ENCODE measurements at regions not wholly inside any gene's neighbourhood (a gene's known extent, or its start where the extent isn't known, plus 50 kb on each side); places are given as distances from the start of the nearest gene placed in this dataset.

DNA sequence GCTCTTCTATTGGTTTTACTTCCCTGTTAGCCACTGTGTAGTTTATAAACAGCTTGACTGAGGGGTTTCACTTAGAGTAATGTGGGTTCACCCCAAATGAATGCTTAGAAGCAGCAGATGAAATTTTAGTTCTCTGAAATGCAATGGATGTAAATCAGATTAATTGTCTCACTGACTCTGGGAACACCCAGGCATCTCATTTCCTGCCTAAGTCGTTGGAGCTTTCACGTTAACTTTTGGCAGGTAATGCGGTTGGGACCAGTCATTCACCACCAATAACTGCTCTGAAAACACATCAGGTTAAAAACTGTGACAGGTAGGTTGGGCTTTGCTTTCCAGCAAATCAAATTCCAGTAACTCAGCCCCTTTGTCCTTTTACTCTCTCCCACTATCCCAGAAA lies 775.4 kb downstream of the NTRK3 start (continued):
- TF ChIP-seq, protein P1, sequence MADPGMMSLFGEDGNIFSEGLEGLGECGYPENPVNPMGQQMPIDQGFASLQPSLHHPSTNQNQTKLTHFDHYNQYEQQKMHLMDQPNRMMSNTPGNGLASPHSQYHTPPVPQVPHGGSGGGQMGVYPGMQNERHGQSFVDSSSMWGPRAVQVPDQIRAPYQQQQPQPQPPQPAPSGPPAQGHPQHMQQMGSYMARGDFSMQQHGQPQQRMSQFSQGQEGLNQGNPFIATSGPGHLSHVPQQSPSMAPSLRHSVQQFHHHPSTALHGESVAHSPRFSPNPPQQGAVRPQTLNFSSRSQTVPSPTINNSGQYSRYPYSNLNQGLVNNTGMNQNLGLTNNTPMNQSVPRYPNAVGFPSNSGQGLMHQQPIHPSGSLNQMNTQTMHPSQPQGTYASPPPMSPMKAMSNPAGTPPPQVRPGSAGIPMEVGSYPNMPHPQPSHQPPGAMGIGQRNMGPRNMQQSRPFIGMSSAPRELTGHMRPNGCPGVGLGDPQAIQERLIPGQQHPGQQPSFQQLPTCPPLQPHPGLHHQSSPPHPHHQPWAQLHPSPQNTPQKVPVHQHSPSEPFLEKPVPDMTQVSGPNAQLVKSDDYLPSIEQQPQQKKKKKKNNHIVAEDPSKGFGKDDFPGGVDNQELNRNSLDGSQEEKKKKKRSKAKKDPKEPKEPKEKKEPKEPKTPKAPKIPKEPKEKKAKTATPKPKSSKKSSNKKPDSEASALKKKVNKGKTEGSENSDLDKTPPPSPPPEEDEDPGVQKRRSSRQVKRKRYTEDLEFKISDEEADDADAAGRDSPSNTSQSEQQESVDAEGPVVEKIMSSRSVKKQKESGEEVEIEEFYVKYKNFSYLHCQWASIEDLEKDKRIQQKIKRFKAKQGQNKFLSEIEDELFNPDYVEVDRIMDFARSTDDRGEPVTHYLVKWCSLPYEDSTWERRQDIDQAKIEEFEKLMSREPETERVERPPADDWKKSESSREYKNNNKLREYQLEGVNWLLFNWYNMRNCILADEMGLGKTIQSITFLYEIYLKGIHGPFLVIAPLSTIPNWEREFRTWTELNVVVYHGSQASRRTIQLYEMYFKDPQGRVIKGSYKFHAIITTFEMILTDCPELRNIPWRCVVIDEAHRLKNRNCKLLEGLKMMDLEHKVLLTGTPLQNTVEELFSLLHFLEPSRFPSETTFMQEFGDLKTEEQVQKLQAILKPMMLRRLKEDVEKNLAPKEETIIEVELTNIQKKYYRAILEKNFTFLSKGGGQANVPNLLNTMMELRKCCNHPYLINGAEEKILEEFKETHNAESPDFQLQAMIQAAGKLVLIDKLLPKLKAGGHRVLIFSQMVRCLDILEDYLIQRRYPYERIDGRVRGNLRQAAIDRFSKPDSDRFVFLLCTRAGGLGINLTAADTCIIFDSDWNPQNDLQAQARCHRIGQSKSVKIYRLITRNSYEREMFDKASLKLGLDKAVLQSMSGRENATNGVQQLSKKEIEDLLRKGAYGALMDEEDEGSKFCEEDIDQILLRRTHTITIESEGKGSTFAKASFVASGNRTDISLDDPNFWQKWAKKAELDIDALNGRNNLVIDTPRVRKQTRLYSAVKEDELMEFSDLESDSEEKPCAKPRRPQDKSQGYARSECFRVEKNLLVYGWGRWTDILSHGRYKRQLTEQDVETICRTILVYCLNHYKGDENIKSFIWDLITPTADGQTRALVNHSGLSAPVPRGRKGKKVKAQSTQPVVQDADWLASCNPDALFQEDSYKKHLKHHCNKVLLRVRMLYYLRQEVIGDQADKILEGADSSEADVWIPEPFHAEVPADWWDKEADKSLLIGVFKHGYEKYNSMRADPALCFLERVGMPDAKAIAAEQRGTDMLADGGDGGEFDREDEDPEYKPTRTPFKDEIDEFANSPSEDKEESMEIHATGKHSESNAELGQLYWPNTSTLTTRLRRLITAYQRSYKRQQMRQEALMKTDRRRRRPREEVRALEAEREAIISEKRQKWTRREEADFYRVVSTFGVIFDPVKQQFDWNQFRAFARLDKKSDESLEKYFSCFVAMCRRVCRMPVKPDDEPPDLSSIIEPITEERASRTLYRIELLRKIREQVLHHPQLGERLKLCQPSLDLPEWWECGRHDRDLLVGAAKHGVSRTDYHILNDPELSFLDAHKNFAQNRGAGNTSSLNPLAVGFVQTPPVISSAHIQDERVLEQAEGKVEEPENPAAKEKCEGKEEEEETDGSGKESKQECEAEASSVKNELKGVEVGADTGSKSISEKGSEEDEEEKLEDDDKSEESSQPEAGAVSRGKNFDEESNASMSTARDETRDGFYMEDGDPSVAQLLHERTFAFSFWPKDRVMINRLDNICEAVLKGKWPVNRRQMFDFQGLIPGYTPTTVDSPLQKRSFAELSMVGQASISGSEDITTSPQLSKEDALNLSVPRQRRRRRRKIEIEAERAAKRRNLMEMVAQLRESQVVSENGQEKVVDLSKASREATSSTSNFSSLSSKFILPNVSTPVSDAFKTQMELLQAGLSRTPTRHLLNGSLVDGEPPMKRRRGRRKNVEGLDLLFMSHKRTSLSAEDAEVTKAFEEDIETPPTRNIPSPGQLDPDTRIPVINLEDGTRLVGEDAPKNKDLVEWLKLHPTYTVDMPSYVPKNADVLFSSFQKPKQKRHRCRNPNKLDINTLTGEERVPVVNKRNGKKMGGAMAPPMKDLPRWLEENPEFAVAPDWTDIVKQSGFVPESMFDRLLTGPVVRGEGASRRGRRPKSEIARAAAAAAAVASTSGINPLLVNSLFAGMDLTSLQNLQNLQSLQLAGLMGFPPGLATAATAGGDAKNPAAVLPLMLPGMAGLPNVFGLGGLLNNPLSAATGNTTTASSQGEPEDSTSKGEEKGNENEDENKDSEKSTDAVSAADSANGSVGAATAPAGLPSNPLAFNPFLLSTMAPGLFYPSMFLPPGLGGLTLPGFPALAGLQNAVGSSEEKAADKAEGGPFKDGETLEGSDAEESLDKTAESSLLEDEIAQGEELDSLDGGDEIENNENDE (IDR thresholded peaks at IDR 0.05; ENCODE audit: insufficient replicate concordance, low read length) = no peak
- TF ChIP-seq MAFK (IDR thresholded peaks at IDR 0.05; ENCODE audit: low read depth, low read length) = no peak
- no peak for TF ChIP-seq BCL11A (IDR thresholded peaks at IDR 0.05; ENCODE audit: low read depth in 2 of 2, low read length in 2 of 2)
- no peak for TF ChIP-seq KDM1A (IDR thresholded peaks at IDR 0.05; ENCODE audit: borderline replicate concordance, low read length)
